HG03432 (cell line): ENCODE measurements at regions not wholly inside any gene's neighbourhood (a gene's known extent, or its start where the extent isn't known, plus 50 kb on each side); places are given as distances from the start of the nearest gene placed in this dataset.

Source experiments
- ATAC-seq: cut with Tn5 transposase; IDR thresholded peaks from one replicate; pipeline ENCODE4 v1.9.1; 2021; ENCODE audit warnings: mild to moderate bottlenecking, moderate library complexity; ENCODE audit not compliant: unreplicated experiment

DNA sequence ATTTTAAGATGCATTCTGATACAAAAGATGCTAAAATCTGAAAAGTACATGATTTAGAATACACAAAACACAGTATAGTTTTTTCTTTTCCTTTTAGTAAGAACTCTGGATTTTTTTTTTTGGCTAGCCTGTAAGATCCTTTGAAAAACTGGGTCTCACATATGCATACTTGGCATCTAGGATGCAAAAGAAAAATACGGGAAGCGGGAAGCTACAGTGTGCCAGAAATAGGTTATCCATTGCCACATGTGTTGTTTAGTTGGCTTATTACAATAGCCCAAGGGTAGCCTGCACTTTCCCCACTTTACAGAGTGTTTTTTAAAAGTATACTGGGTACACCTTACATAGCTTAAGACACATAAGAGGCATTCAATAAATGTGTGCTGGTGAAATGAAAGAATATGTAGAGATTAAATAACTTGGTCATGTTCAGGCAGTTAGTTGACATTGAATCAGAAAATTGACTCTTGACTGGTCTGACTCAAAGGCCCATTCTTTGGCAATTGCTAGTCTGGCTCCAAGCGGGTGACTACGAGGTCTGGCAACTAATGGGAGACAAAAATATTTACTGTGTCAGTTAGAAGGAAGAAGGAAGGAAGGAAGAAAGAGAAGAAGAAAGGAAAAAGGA, 286.8 kb upstream of the TRIB2 start:
- ATAC-seq: no peak

DNA sequence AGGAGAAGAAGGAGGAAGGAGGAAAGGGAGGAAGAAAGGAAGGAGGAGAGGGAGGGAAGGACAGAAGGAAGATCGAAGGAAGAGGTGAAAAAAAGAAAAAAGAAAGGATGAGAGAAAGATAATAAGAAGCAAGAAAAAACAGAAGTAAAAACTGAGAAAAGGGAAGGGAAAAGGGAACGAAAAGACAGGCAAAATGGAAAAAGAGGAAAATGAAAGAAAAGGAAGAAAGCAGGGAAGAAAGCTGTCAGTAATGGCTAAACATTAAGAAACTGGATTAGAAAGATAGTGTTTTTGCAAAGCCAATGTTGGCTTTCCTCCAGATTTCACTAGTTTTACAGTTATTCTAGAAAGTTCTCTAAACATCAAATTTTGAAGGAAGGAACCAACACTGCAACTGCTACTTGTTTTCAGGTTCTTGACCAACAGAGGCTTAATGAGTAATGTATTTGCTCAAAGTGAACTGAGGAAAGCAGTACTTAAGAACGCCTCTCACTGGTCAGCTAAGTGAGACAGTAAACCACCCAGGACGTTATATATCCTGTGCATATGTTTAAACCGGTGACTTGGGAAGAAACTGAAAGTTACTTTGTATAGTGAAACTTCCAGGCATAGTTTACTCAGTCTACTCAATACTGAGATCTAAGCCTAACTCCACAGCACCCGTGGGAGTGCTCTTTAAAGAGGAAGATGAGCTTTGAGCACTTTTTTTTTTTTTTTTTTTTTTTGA, 286.2 kb upstream of the TRIB2 start:
- ATAC-seq: peak; percentile 99

DNA sequence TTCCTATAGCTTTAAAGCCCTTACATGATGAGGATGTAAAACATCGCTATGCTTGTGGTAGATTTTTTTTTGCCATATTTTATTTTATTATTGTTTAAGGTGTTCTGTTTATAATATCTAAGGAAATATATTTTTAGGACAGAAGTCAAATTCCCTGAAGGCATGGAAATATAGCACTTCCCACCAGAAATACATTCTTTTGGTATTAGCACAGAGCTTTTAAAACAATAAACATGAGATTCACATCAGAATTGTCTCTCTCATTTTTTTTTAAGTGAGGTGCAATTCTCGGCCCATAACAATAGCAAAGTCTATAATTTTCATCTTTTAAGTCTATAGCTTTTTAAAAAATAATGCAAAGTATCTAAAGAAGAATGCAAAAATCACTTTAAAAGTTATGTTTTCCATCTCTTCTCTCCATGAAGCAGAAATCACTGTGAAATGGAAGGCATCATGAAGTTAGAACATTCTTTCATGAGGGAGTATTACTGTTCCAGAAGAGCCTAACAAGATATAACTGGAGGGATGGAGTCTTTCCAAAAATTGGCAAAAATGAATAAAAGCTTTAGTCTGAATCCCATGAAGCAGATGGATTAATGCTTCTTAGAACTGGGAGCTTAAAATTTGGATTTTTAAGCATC, 283.6 kb upstream of the TRIB2 start:
- no peak for ATAC-seq

DNA sequence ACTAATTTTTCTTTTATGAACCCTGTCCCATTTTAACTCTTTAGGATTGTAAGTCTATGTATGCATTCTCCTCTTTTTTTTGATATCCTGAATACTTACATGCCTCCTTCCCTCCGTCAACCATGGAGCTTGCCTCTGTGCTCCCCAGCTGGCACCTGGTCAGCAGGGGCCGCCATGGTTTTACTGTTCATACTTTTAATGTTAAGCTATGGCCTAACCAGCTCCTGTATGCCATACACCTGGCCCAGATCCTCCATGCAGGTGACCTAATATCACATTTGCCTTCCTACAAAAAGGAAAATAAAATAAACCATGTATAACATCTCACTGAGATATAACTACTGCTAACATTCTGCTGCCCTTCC, 283.1 kb upstream of the TRIB2 start:
- ATAC-seq: no peak

DNA sequence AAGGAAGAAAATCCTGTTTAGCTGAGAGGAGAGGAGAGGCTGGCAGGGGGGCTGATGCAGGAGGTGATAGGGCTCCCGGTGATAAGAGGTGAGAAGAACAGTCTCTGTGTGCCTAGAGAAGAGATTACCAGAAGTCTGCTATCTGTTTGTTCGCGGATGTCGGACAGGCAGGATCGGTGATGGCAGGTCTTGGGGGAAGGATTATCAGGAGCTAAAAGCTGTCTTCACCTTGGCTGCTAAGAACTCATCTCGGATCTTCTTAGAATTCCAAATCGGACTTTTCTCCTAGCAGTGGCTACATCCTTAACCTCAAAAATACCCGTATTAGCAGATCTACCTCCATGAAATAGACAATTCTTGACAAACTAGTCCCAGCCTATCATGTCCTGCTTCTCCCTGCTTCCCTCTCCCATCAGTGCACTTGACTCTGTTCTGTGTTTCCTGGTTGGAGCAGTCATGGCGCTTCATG, 282.1 kb upstream of the TRIB2 start:
- no peak for ATAC-seq

DNA sequence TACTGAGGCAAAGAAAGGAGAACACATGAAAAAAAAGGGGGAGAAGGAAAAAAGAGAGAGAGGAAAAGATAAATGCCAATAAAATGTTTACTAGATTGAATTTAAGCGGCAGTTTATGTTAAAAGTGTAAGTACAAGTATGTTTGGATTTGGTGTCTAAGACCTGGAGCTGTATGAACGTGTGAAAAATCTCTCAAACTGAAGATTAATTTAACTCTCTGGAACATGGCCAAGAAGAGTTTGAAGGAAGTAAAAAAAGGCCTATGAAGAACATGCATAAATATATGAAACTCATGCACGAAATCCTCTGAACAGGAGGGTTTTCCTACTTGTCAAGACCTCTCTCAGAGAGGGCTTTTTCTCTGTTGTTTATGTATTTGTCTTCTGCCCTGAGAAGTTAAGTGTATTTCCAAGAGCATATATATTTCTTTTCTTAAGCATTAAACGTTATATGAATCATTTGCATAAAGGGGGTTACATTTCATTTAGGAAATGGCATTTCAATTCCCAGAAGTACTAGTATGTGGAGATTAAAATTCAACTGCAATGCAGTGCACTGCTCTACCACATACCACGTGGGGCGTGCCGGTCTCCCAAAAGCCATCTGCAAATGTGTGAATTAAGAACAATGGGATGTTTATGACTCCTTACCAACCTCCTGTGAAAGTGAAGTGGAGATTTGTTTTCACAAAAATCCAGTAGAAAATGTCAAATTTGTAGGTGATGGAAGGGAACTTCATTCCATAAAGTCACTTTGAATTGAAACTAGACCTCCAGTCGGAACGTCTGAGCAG, 281.1 kb upstream of the TRIB2 start:
- no peak for ATAC-seq

DNA sequence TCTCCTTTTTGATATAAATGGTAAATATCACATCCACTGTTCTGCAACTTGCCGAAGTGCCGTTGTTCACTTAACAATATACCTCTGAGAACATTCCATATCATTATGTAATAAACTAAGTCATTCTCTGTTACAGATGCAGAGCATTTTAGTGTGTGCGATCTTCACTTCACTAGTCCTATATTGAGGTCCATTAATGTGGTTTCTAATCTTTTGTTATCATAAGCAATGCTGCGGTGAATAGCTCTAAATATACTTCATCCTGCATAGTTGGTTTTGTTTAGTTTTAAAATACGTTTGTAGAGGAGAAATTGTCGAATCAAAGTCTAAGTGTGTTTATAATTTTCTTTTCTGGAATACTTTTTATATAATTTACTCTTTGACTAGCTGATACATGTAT, 280.3 kb upstream of the TRIB2 start:
- no peak for ATAC-seq

DNA sequence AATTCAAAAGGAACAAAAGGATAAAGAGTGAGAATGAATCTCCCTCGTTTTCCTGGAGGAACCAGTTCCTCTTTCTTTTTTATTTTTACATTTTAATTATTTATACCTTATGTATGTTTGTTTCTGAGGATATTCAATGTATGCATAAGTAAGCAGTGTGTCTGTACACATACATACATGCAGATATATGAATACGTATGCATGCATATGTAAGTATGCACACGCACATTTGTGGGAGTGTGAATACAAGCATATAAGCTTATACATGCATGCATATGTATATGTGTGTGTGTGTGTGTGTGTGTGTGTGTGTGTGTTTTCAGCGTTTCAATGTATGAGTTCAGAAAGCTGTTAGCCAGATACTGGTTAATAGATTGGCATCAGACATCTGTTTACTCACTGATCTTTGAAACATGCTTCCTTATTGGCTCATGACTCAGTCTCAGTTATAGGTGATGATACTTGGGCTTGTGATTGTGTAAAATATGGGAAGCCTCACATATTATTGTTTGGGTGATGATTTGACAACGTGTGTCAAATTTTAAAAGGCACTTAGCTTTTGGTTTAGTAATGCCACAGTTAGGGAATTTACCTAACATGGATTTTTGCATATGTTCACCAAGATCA, 279.7 kb upstream of the TRIB2 start:
- ATAC-seq: no peak

DNA sequence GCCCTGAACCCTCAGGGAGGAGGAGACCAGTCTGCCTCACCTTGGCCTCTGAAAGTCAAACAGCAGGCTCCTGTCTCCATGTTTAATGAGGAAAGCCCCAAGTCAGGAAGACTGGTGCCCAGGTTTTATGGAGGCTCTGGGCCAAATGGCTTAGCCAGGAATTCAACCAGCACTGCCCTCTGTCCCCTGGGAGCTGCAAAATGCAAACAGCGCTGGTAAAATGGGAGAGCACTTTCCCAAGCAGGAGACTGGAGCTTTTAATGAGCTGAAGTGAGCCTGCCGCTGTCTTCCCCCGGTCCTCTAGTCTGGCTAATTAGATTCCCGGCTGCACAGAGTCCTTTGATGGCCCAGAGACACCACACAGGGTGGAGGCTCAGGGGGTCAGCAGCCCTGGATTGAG, 276.0 kb upstream of the TRIB2 start:
- ATAC-seq: no peak

DNA sequence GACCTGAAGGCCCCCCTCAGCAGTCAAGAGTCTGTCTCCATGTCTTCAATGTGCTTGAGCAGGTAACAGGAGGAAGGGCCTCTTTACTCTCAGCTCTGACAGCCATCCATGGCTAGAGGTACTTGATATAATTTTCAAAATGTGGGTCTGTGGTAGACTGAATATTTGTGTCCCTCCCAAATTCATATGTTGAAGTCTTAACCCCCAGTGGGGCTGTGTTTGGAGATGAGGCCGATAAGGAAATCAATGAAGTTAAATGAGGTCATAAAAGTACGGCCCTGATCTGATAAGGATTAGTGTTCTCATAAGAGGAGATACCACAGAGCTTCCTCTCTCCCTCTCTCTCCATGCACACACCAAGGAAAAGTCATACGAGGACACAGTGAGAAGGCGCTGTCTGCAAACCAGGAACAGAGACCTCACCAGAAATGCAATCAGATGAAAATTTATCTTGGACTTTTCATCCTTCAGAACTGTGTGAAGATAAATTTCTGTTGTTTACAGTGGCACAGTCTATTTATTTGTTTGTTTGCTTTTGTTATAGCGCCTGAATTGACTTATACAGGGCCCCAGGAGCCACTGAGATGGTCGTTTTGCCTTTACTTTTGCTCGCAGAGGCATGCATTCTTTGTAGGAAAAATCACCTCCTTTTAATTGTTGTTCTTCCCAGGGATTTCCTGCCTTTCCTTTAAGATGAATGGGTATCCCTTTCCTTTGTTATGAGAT, 274.8 kb upstream of the TRIB2 start:
- ATAC-seq: no peak

DNA sequence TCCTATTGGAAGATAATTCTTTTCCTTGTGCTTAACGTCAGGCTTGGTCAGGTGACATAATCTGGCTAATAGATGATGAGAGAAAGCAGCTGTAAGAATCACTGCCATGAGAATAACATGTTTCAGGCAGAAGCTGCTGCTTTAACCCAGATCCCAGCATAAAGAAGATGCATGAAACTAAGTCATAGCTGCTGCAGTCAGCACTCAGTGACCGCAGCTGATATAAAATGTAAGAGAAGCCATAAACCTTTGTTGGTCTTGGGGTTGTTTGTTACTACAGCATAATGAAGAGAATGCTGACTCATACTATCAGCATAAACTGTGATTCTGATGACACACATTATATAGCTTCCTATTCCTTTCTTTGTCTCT, 274.3 kb upstream of the TRIB2 start:
- no peak for ATAC-seq

DNA sequence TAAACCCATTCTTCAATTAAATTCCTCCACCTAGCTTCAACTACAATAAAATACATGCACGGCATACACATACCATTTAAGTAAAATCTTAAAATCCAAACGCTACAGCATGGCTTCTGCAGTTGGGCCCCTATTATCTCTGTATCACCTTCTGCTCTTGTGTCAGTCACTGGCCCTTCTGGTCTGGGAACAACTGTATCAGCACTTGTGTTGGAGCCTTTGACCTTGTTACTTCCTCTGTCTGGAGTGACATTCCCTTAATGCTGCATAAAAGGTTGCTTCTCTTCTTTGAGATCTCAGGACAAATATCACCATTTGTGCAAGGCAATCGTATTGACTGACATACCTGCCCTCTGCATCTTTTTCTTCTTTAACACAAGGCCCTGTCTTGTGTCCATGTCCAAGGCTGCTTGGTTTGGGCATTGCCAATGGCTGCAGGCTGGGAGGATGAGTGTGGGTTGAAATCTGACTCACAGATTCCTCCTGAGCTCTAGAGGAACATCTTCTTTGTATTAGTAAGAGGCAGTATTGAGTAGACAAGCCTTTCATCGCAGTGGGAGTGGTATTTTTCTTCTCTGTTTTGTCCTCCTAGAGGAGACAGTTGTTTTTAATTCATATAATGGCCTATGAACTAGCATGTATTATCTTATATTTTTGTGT, 267.8 kb upstream of the TRIB2 start:
- no peak for ATAC-seq

DNA sequence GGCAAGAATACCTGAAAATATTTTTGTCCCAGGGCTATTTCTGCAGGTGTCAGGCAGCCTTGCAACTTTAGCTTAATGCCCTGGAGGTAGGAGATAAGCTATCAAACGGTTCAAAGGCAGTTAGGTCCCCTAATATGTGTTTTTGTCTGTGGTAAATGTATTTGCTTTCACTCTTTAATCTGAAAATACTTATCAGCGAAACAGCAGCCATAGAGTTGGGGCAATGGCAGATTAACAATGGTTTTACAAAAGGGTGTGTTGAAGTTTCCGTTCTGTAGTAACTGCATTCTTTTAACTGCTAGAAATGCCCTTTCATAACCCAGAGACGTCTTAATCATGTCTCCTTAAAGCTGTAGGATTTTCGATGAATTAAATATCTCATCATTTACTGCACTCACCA, 265.0 kb upstream of the TRIB2 start:
- ATAC-seq: peak; percentile 22

DNA sequence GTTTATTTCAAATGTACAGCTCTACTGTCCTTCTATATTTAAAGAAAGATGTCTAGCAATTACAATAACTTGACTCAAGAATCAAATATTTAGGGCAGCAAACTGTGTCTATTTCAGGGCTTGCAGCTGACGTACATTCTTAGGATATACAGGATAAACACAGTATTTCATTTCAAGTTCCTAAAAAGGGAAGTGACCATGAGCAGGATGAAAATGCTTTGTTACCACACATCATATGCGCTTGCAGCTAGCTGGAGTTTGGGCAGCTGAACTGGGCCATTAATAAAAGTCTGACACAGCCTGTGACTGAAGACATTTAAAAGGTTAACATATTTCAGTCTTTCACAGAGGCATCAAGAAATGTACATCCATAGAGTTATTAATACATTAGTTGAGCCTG, 264.6 kb upstream of the TRIB2 start:
- ATAC-seq: peak; percentile 33

DNA sequence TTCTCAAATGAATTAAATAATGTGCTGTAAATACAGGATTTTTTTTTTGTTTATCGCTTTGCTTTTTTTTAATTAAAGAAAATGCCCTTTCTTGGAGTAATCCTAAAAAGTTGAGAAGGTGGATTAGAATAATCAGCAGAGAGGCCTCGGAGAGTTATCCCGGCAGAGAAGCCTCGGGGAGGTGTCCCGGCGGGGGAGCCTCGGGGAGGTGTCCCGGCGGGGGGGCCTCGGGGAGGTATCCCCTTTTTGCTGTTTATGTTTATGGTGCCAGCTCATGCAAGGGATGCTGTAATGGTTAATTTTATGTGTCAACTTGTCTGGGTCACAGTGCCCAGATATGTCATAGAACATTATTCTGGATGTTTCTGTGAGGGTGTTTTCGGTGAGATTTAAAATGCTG, 263.0 kb upstream of the TRIB2 start:
- ATAC-seq: no peak

DNA sequence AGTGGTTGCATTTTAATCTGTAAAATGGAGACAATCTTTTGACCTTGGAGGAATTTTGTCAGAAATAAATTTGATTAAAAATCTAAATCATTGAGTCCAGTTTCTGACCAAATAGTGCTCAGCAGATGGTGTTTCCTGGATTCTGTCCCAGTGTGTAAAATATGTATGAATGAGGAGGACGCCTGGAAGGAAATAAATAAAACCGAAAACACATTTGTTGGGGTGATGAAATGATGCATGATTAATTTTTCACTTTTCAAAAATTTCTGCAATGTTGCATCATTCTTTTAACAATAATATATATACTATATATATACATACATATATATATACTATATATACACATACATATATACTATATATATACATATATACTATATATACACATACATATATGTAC, 261.1 kb upstream of the TRIB2 start:
- ATAC-seq: no peak

DNA sequence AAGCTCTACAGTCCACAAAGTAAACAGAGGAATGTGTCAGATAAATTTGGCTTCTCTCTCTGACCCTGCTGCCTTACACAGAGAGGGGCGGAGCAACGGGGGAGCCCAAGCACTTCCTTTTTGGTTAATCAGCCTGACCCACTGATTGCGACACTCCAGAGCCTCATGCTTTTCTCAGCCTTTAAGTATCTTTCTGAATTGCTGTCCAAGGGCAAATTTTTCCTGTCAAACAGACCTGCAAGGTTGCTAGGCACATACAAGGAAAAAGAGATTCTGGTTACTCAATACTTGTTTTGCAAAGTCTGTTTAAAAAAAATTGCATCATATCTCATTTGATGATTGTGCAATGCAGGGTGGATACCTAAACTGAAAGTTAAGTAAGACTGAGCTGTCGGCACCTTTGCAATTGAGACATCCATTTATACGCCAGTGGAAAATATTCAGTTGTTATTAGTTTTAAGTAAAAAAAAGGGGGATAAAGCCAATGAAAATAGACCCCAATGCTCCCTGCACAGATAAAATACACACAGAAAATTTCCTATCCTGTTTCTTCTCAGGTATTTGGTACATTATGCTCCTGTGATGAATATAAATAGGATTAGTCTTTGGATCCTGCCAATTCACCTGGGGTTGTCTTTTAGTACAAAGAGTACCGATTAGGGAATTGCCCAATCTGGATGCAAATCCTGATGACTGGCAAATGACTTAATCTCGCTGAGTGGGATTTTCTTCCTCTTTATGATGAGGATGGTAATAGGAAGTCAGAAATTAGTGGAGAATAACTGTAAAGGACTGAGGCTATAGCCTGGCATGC, 260.2 kb upstream of the TRIB2 start:
- ATAC-seq: peak; percentile 95

DNA sequence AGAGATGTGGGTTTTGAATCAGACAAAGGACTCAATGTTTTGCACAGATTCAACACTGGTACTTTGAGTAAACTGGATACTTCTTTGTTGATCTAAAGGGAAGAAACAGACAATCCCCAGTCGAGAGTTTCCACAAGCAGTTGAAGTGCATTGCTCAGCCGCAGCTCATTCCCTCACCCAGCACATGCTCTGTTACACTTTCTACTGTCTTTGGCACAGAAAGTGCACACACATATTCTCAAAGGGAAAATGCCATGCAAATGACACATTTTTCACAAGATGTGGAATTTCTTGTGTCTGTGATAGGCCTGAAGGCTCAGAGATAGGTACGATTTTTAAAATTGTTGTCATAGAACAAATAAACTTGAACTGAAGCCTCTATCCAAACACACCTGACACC, 258.9 kb upstream of the TRIB2 start:
- ATAC-seq: no peak

DNA sequence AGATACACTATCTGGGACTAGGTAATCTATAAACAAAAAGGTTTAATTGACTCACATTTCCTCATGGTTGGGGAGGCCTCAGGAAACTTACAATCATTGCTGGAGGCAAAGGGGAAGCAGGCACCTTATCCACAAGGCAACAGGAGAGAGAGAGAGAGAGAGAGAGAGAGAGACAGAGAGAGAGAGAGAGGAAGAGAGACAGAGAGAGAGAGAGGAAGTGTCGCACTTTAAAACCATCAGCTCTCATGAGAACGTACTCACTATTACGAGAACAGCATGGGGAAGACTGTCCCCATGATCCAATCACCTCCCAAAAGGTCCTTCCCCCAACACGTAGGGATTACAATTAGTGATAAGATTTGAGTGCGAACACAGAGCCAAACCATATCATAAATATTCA, 253.5 kb upstream of the TRIB2 start:
- ATAC-seq: no peak
